ENCODE measurements at regions not wholly inside any gene's neighbourhood (a gene's known extent, or its start where the extent isn't known, plus 50 kb on each side); places are given as distances from the start of the nearest gene placed in this dataset.
"Not testable (repeated sequence)": the region's sequence is repeated elsewhere in the genome, so short reads cannot be mapped to it uniquely, and the experiment has no call there.

GRCh38 chr2:87429206-87429930, 318.5 kb upstream of the PLGLB2 start:
- TF ChIP-seq CTCF, POLR2A (IDR thresholded peaks at IDR 0.05): not testable (repeated sequence)

Measured in right lobe of liver (tissue), 4 donors.